ENCODE measurements at regions not wholly inside any gene's neighbourhood (a gene's known extent, or its start where the extent isn't known, plus 50 kb on each side); places are given as distances from the start of the nearest gene placed in this dataset.

GRCh38 chr9:16342246-16343020 is 528.0 kb downstream of the BNC2 start:
- Mint-ChIP-seq H3K4me1 (ENCODE audit: low read depth) (no peaks in the 10 kb centered on the region), H3K36me3 (ENCODE audit: low read depth) (no peaks in the 10 kb centered on the region), H3K27ac (no peak overlapping the region), H3K4me3 (ENCODE audit: low read depth) (no peak overlapping the region), H3K27me3 (ENCODE audit: low read depth) (no peaks in the 10 kb centered on the region), H3K9me3 (no peaks in the 10 kb centered on the region)
- intact Hi-C loops (cut with micrococcal nuclease), result no loop called here
- no peak for DNase-seq (ENCODE audit: low spot score)

- H3K27ac Mint-ChIP-seq, result no peak overlapping the region
- no peak overlapping the region for H3K4me3 Mint-ChIP-seq (ENCODE audit: low read depth)
- intact Hi-C loops (cut with micrococcal nuclease), result no loop called here
- no peak for DNase-seq (ENCODE audit: low spot score)
- no peaks in the 10 kb centered on the region for H3K36me3 Mint-ChIP-seq (ENCODE audit: low read depth)
- no peaks in the 10 kb centered on the region for H3K4me1 Mint-ChIP-seq (ENCODE audit: low read depth)
- H3K27me3 Mint-ChIP-seq (ENCODE audit: low read depth), result no peaks in the 10 kb centered on the region
- H3K9me3 Mint-ChIP-seq, result no peaks in the 10 kb centered on the region
Measured at GRCh38 chr9:16343249-16344237, 526.9 kb downstream of the BNC2 start.

DNA sequence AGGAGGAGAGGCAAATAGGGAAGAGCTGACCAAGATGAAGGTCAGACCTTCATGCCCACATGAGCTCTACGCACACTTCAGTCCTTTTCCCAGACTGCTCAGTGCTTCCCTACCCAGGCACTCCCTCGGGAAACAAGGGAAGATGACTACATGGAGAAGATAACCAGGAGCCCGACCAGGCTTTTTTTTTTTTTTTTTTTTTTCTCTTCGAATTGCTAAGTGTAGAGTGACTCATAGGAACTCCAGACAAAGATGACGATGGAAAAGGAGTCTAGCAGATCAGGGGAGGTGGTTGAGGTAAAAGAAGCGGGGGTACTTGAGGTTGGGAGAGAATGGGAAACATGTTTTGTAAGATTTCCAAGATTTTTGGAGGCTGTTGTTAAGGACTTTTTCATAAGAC is 526.1 kb downstream of the BNC2 start:
- Mint-ChIP-seq H3K4me3 (ENCODE audit: low read depth) (no peak overlapping the region), H3K9me3 (no peaks in the 10 kb centered on the region), H3K4me1 (ENCODE audit: low read depth) (no peaks in the 10 kb centered on the region), H3K27ac (no peak overlapping the region), H3K36me3 (ENCODE audit: low read depth) (no peaks in the 10 kb centered on the region), H3K27me3 (ENCODE audit: low read depth) (no peaks in the 10 kb centered on the region)
- intact Hi-C loops (cut with micrococcal nuclease), result no loop called here
- DNase-seq (ENCODE audit: low spot score), result no peak

DNA sequence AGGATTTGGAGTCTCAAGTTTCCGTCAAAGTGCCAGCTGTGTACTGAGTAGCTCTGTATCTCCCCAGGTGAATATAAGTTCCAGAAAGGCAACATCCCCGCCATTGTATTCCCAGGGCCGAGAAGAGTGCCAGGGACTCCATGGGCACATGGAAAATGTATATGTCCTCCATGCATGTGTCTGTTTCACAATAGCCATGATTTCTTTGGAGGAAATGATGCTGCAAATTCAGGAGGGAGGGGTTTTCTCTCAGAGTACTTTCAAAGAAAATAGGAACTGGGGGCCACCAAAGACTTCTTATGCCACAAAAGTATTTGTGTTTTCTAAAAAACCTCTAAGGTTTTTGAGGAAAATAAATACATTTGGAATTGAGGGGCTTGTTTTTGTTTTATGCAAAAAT is 524.6 kb downstream of the BNC2 start:
- H3K36me3 Mint-ChIP-seq (ENCODE audit: low read depth), result no peaks in the 10 kb centered on the region
- H3K9me3 Mint-ChIP-seq, result no peaks in the 10 kb centered on the region
- intact Hi-C loops (cut with micrococcal nuclease), result no loop called here
- no peak for DNase-seq (ENCODE audit: low spot score)
- no peak overlapping the region for H3K4me3 Mint-ChIP-seq (ENCODE audit: low read depth)
- H3K4me1 Mint-ChIP-seq (ENCODE audit: low read depth), result no peaks in the 10 kb centered on the region
- H3K27me3 Mint-ChIP-seq (ENCODE audit: low read depth), result no peaks in the 10 kb centered on the region
- no peak overlapping the region for H3K27ac Mint-ChIP-seq

DNA sequence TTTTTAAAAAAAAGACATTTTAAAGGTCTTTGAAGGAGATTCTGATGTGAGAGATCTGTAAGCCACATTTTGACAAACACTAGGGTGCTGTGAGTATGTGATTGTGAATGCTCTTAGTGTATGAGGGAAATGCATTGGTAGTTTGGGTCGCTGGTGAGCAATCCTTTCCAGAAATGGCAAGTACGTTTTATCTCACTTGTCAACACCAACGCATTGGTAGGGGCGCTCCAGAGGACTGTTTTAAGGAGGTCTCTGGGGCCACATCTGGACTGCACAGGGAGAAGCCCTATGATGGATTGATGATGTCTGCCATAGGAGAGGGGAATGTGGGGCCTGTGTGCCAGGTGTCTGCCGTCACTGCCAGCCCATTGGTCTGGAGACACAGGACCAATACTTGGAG is 522.6 kb downstream of the BNC2 start:
- Mint-ChIP-seq H3K4me1 (ENCODE audit: low read depth) (no peaks in the 10 kb centered on the region), H3K36me3 (ENCODE audit: low read depth) (no peaks in the 10 kb centered on the region), H3K9me3 (no peaks in the 10 kb centered on the region), H3K27me3 (ENCODE audit: low read depth) (no peaks in the 10 kb centered on the region), H3K27ac (no peak overlapping the region), H3K4me3 (ENCODE audit: low read depth) (no peak overlapping the region)
- intact Hi-C loops (cut with micrococcal nuclease), result no loop called here
- no peak for DNase-seq (ENCODE audit: low spot score)

DNA sequence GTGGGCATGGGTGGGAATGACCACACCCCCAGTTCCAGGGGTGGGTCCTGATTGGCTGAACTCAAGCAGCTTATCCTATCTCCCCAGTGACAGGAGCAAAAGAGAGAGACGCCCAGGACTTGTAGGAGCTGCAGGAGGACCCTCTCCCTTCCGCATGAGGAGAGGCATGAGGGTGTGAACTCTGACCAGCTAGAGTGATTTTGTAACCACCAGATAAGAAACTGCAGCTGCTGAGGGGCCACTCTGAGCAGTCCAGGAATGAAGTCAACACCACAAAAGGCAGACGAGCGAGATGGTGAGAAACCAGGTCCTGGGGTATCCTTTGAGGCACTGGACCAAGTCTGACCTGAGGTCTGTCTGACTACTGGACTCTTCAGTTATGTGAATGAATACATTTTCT is 521.9 kb downstream of the BNC2 start:
- Mint-ChIP-seq H3K36me3 (ENCODE audit: low read depth) (no peaks in the 10 kb centered on the region), H3K4me3 (ENCODE audit: low read depth) (no peak overlapping the region), H3K27me3 (ENCODE audit: low read depth) (no peaks in the 10 kb centered on the region), H3K27ac (no peak overlapping the region), H3K9me3 (no peaks in the 10 kb centered on the region), H3K4me1 (ENCODE audit: low read depth) (no peaks in the 10 kb centered on the region)
- intact Hi-C loops (cut with micrococcal nuclease), result no loop called here
- DNase-seq (ENCODE audit: low spot score), result no peak

DNA sequence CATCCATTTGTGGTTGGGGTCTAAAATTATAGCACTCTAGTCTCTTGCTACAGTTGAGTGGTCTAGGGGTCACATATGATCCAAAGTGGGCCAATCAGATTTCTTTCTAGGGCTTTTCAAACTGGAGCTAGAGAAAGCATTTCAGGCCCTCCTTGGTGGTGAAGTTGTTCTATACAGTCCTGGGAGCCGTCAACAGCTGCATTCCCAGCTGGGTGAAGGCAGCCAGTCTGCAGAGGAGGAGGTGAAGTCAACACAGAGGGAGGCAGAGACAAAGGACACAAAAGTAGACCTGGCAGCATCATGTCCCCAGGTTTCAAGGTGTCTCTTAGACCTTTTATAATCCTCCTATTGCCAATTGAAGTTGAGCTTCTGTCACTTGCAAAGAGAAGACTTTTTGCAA is 518.2 kb downstream of the BNC2 start:
- no peaks in the 10 kb centered on the region for H3K9me3 Mint-ChIP-seq
- H3K27me3 Mint-ChIP-seq (ENCODE audit: low read depth), result no peaks in the 10 kb centered on the region
- H3K27ac Mint-ChIP-seq, result no peak overlapping the region
- no peaks in the 10 kb centered on the region for H3K4me1 Mint-ChIP-seq (ENCODE audit: low read depth)
- H3K4me3 Mint-ChIP-seq (ENCODE audit: low read depth), result no peak overlapping the region
- H3K36me3 Mint-ChIP-seq (ENCODE audit: low read depth), result no peaks in the 10 kb centered on the region
- no peak for DNase-seq (ENCODE audit: low spot score)
- intact Hi-C loops (cut with micrococcal nuclease), result no loop called here

- H3K27me3 Mint-ChIP-seq (ENCODE audit: low read depth), result no peaks in the 10 kb centered on the region
- intact Hi-C loops (cut with micrococcal nuclease), result no loop called here
- no peaks in the 10 kb centered on the region for H3K36me3 Mint-ChIP-seq (ENCODE audit: low read depth)
- H3K4me3 Mint-ChIP-seq (ENCODE audit: low read depth), result no peak overlapping the region
- no peak overlapping the region for H3K27ac Mint-ChIP-seq
- DNase-seq (ENCODE audit: low spot score), result no peak
- no peaks in the 10 kb centered on the region for H3K4me1 Mint-ChIP-seq (ENCODE audit: low read depth)
- no peaks in the 10 kb centered on the region for H3K9me3 Mint-ChIP-seq
Measured at GRCh38 chr9:16352791-16353401, 517.6 kb downstream of the BNC2 start.

DNA sequence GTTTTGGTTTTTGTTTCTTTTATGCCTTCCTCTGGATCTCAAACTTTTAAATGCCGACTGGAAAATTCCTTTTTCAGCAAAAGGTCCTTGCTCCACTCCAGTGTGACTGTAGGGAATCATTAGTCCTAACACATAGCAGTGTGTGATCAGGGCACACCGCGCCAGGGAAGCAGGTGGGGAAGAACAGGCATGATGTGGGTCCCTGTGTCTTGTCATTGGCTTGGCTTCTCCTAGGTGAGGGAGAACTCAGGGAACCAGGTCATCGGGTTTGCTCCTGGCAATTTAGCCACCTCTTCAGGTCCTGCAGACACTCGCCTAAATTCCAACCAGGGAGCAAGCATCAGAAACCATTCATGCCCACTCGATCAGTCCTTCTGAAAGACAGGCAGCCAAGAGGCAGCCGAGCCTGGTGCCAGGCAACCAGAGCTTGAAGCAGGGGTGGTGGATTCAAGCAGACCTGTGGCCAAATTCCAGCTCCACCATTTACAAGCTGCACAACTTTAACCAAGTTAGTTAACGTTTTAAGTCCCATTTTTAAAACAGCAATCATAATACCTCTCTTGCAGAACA is 514.2 kb downstream of the BNC2 start:
- no peak overlapping the region for H3K4me3 Mint-ChIP-seq (ENCODE audit: low read depth)

GRCh38 chr9:16357828-16358227 is 512.6 kb downstream of the BNC2 start:
- no peak for DNase-seq (ENCODE audit: low spot score)
- Mint-ChIP-seq H3K4me1 (ENCODE audit: low read depth) (no peaks in the 10 kb centered on the region), H3K4me3 (ENCODE audit: low read depth) (no peak overlapping the region), H3K27me3 (ENCODE audit: low read depth) (no peaks in the 10 kb centered on the region), H3K27ac (no peak overlapping the region), H3K36me3 (ENCODE audit: low read depth) (no peaks in the 10 kb centered on the region), H3K9me3 (no peaks in the 10 kb centered on the region)
- intact Hi-C loops (cut with micrococcal nuclease), result no loop called here

More for the DNA sequence above, 514.2 kb downstream of the BNC2 start:
- intact Hi-C loops (cut with micrococcal nuclease), result no loop called here
- no peak overlapping the region for H3K27ac Mint-ChIP-seq
- no peak for DNase-seq (ENCODE audit: low spot score)
- no peaks in the 10 kb centered on the region for H3K27me3 Mint-ChIP-seq (ENCODE audit: low read depth)
- H3K36me3 Mint-ChIP-seq (ENCODE audit: low read depth), result no peaks in the 10 kb centered on the region
- H3K9me3 Mint-ChIP-seq, result no peaks in the 10 kb centered on the region
- H3K4me1 Mint-ChIP-seq (ENCODE audit: low read depth), result no peaks in the 10 kb centered on the region

- no peaks in the 10 kb centered on the region for H3K27me3 Mint-ChIP-seq (ENCODE audit: low read depth)
- no peaks in the 10 kb centered on the region for H3K9me3 Mint-ChIP-seq
- no peak overlapping the region for H3K27ac Mint-ChIP-seq
- DNase-seq (ENCODE audit: low spot score), result no peak
- no peak overlapping the region for H3K4me3 Mint-ChIP-seq (ENCODE audit: low read depth)
- intact Hi-C loops (cut with micrococcal nuclease), result no loop called here
- no peaks in the 10 kb centered on the region for H3K36me3 Mint-ChIP-seq (ENCODE audit: low read depth)
- H3K4me1 Mint-ChIP-seq (ENCODE audit: low read depth), result no peaks in the 10 kb centered on the region
Measured at GRCh38 chr9:16358751-16359150, 511.7 kb downstream of the BNC2 start.

Data from activated T-helper 2 cell treated with anti-CD3 and anti-CD28 coated beads, Interferon-gamma antibody, Interleukin-2, Interleukin-4, amounts not matched to agents 10 μg/mL and 5 μg/mL and 100 μg/mL, durations not matched to agents 14 hours and 24 hours and 36 hours (primary cell).